HL-60 (cell line): ENCODE measurements at regions not wholly inside any gene's neighbourhood (a gene's known extent, or its start where the extent isn't known, plus 50 kb on each side); places are given as distances from the start of the nearest gene placed in this dataset.

Experiments used
- DNase-seq, 2 experiments: peaks; one replicate each; pipeline ENCODE4 v3.0.0-alpha.2; 2010 to 2020; ENCODE audit warnings: low read depth in 1 of 2, low spot score in 1 of 2
- H3K27ac ChIP-seq: fragments of 250-450 bp; sonication (Bioruptor Pico); replicated peaks from 2 replicates; pipeline ENCODE4 v1.5.1; 2020; ENCODE audit warnings: mild to moderate bottlenecking, moderate library complexity
- H3K27me3 ChIP-seq: fragments of 250-450 bp; sonication (Bioruptor Pico); 2 replicates; pipeline ENCODE4 v1.5.1; 2021; ENCODE audit warnings: mild to moderate bottlenecking, moderate library complexity; ENCODE audit not compliant: insufficient read depth, poor library complexity, severe bottlenecking
- H3K4me3 ChIP-seq: replicated peaks from 2 replicates; pipeline ENCODE4 v1.5.1; 2011; ENCODE audit warnings: mild to moderate bottlenecking, control low read depth, low read length; ENCODE audit not compliant: insufficient read depth
- GABPA ChIP-seq: IDR thresholded peaks from 2 replicates; pipeline ENCODE4 v1.6.1; 2012; ENCODE audit warnings: low read depth
- POLR2AphosphoS5 ChIP-seq: IDR thresholded peaks from 2 replicates; pipeline ENCODE4 v1.6.1; 2012; ENCODE audit warnings: low read depth
- SPI1 ChIP-seq: IDR thresholded peaks from 2 replicates; pipeline ENCODE4 v1.6.1; 2012; ENCODE audit warnings: low read depth, mild to moderate bottlenecking, borderline replicate concordance
- TF ChIP-seq, protein P1 (sequence below): IDR thresholded peaks from one replicate; pipeline ENCODE4 v1.5.1; 2011; ENCODE audit warnings: low read length, control low read depth, inconsistent platforms; ENCODE audit not compliant: insufficient read depth
- TF ChIP-seq, protein P2 (sequence below): IDR thresholded peaks from 2 replicates; pipeline ENCODE4 v1.6.1; 2012; ENCODE audit warnings: low read depth; ENCODE audit not compliant: insufficient replicate concordance

DNA sequence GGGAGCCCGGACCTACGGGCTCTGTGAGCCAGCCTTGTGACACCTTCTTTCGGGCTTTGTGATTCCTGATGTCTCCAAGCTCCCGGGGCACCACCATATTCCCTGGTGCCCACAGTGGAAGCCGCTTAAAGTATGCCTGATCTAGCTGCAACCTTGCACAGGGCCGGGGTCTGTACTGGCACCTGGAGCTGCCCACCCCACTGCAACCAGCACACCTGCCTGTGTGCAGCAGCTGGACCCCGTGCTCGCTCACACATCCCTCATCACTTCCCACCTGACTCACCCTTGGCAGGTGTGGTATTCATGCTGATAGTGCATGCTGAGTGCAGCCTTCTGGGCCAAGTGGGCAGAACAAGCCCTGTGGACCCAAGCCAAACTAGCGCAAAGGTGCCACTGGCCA lies 1981.1 kb upstream of the PCDH20 start:
- Histone ChIP-seq H3K27ac (no peak overlapping the region), H3K4me3 (no peak overlapping the region), H3K27me3 (no peaks in the 10 kb centered on the region)
- TF ChIP-seq POLR2AphosphoS5 (no peak), SPI1 (no peak), GABPA (no peak)
- TF ChIP-seq, protein P1, sequence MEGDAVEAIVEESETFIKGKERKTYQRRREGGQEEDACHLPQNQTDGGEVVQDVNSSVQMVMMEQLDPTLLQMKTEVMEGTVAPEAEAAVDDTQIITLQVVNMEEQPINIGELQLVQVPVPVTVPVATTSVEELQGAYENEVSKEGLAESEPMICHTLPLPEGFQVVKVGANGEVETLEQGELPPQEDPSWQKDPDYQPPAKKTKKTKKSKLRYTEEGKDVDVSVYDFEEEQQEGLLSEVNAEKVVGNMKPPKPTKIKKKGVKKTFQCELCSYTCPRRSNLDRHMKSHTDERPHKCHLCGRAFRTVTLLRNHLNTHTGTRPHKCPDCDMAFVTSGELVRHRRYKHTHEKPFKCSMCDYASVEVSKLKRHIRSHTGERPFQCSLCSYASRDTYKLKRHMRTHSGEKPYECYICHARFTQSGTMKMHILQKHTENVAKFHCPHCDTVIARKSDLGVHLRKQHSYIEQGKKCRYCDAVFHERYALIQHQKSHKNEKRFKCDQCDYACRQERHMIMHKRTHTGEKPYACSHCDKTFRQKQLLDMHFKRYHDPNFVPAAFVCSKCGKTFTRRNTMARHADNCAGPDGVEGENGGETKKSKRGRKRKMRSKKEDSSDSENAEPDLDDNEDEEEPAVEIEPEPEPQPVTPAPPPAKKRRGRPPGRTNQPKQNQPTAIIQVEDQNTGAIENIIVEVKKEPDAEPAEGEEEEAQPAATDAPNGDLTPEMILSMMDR, result no peak
- TF ChIP-seq, protein P2, sequence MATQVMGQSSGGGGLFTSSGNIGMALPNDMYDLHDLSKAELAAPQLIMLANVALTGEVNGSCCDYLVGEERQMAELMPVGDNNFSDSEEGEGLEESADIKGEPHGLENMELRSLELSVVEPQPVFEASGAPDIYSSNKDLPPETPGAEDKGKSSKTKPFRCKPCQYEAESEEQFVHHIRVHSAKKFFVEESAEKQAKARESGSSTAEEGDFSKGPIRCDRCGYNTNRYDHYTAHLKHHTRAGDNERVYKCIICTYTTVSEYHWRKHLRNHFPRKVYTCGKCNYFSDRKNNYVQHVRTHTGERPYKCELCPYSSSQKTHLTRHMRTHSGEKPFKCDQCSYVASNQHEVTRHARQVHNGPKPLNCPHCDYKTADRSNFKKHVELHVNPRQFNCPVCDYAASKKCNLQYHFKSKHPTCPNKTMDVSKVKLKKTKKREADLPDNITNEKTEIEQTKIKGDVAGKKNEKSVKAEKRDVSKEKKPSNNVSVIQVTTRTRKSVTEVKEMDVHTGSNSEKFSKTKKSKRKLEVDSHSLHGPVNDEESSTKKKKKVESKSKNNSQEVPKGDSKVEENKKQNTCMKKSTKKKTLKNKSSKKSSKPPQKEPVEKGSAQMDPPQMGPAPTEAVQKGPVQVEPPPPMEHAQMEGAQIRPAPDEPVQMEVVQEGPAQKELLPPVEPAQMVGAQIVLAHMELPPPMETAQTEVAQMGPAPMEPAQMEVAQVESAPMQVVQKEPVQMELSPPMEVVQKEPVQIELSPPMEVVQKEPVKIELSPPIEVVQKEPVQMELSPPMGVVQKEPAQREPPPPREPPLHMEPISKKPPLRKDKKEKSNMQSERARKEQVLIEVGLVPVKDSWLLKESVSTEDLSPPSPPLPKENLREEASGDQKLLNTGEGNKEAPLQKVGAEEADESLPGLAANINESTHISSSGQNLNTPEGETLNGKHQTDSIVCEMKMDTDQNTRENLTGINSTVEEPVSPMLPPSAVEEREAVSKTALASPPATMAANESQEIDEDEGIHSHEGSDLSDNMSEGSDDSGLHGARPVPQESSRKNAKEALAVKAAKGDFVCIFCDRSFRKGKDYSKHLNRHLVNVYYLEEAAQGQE, result no peak
- no peak for DNase-seq

- no peaks in the 10 kb centered on the region for H3K27me3 ChIP-seq
- no peak overlapping the region for H3K27ac ChIP-seq
- no peak for DNase-seq
- H3K4me3 ChIP-seq, result no peak overlapping the region
- TF ChIP-seq, protein P1, result no peak
These were observed 1977.5 kb upstream of the PCDH20 start for GRCh38 chr13:63393112-63393511.

DNA sequence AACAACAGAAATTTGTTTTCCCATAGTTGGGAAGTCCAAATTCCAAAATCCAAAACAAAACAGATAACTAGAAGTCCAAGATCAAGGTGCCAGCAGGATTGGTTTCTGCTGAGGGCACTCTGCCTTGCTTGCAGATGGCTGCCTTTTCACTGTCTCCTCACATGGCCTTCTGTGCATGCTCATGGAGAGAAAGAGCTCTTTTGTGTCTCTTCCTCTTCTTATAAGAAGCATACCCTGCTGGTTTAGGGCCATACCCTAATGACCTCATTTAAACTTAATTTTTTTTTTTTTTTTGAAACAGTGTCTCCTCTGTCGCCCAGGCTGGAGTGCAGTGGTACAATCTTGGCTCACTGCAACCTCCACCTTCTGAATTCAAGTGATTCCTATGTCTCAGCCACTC lies 1974.1 kb upstream of the PCDH20 start:
- no peak for DNase-seq
- TF ChIP-seq SPI1 (no peak), GABPA (no peak), POLR2AphosphoS5 (no peak)
- TF ChIP-seq, protein P1, result no peak
- TF ChIP-seq, protein P2, result no peak
- H3K27ac ChIP-seq, result no peak overlapping the region
- H3K27me3 ChIP-seq, result no peaks in the 10 kb centered on the region
- H3K4me3 ChIP-seq, result no peak overlapping the region

DNA sequence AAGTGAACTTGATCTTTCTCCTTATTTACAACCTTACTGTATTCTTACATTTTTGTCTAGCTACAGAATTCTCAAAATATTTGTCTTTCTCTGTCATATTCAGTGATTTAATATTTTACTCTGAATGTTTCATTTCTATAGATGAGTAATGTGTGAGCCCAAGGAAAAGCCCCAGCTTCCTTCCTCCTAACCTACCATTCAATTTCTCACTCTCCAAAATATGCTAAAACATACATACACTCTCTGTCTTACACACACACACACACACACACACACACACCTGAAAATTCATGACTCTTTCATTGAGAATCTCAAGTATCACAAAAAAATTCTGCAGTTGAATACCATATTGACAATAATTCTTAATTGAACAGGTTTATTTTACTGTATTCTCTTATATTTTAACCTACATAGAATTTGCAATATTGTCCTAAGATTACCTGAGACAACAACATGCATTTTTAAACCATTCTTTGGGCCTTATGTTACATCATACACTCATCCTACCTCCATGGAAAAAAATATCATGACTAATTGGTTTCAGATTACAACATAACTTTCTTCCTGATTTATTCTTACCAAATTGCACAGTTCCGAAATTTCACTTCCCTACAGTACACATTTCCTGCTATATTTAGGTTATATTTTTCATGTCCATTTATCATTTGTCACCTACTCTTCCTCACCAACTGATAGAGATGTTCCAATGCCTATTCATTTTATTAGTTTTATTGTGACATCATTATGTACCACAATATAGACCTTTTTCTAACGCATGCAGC lies 1965.6 kb upstream of the PCDH20 start:
- Histone ChIP-seq H3K27ac (no peak overlapping the region), H3K4me3 (no peak overlapping the region), H3K27me3 (no peaks in the 10 kb centered on the region)
- peak; percentile 61; the same call in 1 of the 2 replicates for TF ChIP-seq SPI1
- TF ChIP-seq, protein P2, result no peak
- peak in 1 of 2 experiments; percentile 51 for DNase-seq
